NCI-H82 (cell line): ENCODE measurements at regions not wholly inside any gene's neighbourhood (a gene's known extent, or its start where the extent isn't known, plus 50 kb on each side); places are given as distances from the start of the nearest gene placed in this dataset.
A peak's percentile ranks its signal among the peaks of the same experiment; 100 is the strongest.

ENCODE experiments used
- DNase-seq: peaks from one replicate; lab custom pipeline; 2025; lab: John Stamatoyannopoulos, UW

DNA sequence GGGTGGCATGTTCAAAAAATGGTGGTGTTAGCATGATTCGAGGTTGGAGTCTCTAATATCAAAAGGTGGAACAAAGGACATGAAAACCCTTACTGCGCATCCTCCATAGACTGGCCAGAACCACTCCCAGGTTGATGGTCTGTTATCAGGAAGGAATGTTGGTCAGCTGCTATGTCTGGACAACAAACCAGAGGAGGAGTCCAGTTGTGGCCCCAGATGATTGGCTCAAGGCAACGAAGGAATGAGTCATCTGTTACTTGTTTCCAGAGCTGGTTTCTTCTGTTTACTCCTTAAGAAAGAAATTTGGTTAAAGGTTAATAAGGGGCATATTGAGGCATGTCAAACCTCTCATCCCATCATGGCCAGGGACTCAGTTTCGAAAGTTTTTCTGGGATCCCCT, 56.8 kb upstream of the GRIA4 start:
- no peak for DNase-seq

DNA sequence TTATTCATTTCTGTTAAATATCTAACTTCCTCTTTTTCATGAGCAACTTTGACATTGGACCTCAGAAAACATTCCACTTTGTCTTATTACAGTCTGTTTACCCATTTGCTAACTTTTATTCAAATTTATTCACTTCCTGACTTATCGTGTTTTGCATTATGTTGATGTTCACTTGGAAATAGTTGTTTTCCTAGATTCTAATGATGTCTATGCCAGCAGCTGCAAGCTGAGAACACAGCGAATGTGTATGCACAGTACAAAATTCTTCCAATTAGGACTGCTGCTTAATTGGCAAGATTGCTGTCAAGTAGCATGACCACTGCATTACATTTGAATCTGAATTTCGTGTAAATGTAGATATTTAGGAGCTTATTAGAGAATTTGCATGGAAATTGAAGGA, 61.5 kb upstream of the GRIA4 start:
- no peak for DNase-seq

DNA sequence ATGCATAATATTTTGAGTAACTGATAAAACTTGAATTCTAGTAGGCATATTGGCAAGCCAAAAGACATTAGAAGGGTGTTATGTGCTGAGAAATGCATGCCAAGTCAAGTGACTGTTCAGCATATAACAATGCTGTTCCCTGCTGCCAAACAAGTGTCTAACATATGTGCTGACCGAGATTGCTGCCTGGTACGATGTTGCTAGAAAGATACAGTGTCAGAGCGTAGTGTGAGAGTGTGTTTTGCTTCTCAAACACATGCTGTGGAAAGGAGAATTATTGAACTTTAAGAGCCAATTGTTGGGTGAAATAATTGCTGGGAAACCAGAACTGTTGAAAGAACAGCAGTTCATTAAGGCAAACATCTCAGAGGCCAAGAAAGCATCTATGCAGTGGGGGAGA, 71.3 kb upstream of the GRIA4 start:
- DNase-seq = no peak

DNA sequence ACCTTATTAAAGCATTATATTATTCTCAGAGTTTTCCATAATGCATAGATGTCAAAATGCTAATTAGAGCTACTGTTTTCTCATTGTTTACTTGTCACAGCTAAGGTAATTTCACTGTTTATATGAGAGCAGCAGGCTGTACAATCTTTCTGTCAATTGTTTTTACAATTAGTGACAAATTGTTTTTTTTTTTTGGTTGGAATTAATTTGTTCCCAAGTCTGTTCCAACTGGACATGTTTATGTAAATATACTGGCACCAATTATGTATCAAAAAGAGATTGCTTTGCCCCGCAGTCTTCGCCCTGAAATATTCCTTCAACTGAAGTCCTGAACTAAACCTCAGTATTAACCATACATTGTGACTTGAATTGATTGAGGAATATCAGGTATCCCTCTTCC, 72.3 kb upstream of the GRIA4 start:
- no peak for DNase-seq

DNA sequence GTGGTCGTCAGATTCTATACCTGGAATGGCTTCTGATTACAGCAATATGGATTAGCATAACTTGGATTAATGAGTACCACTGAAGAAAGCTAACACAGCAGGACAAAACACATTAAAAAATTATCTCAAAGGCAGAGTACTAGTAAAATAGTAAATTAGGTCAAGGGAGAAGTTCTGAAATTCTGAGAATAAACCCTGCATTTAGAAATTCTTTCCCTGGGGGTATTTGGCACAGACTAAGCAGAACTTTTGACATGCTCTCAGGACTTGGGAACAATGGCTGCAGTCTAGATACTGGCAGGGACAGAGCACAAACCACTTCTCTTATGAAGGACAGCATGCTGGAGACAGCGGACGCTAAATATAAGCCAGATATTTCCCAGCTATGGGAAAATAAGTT, 85.6 kb upstream of the GRIA4 start:
- DNase-seq = no peak

DNA sequence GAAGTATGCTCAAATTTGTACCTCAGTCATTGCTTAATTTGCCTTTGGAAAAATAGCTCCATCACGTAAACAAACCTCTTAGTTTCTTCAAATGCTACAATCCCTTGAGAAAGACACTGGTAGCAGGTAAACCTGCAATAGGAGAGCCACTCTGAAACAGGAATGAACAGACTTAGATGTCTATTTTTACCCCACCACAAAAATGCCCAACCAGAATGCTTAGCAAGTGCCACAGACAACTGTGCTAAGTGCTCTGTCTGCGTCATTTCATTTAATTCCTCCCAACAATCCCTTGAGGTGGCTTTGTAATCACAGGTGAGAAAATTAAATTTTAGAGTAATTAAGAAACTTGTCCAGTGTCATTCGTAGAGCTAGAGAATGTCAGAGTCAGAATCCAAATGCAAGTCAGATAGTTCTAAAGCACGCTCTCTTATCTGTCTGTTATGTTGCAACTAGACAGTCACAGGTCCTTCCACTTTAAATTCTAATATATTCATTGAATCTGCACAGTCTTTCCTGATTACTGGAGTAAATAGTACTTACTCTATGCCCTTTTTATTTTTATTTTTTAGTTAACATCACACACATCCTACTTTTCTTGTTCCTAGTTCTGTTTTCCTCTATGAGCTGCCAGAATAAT, 89.0 kb upstream of the GRIA4 start:
- no peak for DNase-seq

DNA sequence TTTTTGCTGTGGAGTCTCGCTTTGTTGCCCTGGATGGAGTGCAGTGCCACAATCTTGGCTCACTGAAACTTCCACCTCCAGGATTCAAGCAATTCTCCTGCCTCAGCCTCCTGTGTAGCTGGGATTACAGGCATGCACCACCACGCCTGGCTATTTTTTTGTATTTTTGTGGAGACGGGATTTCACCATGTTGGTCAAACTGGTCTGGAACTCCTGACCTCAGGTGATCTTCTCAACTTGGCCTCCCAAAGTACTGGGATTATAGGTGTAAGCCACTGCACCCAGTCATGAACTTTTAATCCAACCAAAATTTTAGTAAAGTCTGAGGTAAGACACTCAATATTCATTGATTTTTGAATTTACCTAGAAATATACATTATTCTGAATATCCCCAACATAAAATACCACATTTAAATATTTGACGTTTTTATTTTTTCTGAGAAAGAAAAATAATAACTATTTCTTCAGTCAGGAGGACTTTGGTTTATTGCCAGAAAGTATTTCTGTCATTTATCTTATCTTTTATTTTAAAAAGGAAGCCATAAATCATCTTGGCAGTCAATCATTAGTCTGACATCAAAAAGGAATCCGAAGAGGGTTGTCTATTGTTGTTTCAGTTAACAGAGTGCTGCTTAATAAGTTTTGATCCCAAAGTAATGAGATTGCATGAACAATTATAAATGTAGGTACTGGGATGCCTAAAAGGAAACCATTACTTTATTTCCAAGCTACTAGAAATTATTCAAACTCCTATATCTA, 102.2 kb upstream of the GRIA4 start:
- no peak for DNase-seq

DNA sequence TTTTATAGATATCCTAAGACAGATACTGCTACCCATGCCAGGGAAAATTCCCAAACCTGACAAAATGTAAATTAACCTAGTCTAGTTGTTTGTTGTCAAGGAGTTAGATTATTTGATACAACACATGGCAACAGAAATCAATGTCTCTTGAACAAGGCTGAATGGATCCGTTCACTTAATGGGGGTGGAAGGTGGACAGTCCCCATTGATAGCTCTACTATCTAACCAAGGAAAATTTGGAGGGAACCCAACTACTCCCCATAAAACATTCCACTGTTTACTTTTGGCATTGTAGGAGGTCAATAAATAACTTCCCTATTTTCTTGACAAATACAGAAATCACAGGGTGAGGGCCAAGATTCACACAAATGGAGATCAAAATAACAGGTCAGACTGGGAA, 117.9 kb upstream of the GRIA4 start:
- no peak for DNase-seq

DNA sequence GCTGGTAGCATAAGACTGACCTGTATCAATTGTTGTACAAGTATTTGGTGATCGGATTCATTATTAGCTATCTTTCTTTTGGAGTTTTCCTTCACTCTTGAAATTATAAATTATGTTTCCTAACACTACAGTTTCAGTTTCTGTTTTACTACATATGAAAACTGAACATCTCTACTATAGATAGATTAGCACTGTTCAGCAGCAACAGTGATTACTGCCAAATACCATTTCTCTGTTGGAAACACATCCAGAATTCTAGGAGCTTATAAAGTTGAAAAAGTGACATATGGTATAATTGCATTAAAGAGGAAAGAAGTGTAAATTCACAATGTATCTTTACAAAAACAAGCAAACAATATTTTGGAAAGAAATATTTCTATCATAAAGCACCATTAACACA, 118.5 kb upstream of the GRIA4 start:
- DNase-seq = no peak

DNA sequence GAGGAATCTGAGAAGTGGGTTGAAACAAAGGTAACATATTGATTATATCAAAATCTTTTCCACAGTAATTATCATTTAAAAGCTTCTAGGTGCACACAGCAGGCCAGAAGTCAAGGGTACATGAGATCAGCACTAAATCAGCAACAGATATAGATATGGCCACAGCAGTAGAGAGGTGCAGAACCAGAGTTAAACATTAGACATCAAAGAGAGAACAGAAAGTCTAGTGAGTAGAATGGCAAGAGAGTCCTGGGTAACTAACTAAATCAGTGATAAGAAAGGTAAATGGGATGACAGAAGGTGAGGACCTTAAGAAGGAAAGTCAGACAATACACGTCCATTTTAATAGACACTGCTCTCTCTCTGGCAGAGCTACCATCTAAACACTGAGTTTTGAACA, 119.5 kb upstream of the GRIA4 start:
- DNase-seq = no peak

DNA sequence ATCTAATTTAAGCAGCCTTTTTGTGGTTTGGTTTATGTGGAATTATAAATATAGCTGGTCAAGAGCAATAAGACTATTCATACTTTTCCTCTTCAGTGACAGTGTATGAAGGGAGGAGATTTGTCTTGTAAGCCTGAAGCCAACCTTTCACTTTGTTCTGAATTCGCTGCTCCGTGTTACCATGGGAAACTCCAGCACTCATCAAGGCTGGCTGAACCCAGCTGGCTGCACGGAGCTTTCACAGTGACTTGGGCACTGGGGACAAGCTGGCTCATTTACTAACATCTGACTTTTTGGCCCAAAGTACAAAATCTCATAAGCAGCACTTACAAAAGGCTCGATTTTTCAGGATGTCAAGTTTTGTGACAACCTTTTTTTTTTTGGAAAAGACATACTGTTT, 120.4 kb upstream of the GRIA4 start:
- no peak for DNase-seq

DNA sequence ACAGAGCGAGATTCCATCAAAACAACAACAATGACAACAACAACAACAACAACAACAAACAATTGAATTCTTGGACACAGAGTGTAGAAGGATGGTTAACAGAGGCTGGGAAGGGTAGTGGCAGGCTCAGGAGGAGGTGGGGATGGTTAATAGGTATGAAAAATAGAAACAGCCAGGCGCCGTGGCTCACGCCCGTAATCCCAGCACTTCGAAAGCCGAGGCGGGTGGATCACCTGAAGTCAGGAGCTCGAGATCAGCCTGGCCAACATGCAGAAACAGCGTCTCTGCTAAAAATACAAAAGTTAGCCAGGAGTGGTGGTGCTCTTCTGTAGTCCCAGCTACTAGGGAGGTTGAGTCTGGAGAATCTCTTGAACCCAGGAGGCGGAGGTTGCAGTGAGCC, 122.9 kb upstream of the GRIA4 start:
- DNase-seq = no peak

DNA sequence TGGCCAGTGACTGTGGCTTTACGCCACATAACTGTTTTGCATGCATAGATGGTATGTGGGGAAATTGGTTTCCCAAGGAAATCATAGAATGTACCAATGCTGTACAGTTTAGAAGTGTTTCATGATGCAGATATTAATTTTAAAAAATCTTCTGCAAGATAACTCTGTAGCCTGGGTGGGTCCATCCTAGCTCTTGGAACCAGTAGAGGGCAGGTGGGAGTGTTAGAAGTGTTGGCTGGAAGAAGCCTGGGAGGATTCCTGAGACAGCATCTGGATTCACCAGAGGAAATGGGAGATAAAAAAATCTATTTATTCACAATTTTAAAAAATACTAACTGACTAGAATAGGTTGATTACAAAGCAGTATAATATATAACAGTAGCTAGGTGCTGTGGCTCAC, 139.9 kb upstream of the GRIA4 start:
- DNase-seq = no peak

DNA sequence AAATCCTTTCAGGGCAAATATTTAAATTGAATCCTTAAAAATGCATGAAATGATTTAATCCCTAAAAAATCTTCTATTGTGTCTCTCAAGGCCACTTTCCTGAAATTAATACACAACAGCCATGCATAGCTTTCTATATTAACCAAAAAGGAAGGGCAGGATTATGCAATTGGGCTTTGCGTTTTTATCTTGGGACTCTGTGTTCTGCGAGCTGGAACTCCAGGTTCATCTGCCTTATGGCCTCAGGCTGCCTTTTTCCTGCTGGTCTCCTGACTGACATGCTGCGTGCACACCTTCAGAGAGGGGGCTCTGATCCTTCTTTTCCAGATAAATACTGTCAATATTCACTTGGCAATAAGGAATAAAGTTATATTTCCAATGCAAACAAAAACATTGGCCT, 141.7 kb upstream of the GRIA4 start:
- no peak for DNase-seq

DNA sequence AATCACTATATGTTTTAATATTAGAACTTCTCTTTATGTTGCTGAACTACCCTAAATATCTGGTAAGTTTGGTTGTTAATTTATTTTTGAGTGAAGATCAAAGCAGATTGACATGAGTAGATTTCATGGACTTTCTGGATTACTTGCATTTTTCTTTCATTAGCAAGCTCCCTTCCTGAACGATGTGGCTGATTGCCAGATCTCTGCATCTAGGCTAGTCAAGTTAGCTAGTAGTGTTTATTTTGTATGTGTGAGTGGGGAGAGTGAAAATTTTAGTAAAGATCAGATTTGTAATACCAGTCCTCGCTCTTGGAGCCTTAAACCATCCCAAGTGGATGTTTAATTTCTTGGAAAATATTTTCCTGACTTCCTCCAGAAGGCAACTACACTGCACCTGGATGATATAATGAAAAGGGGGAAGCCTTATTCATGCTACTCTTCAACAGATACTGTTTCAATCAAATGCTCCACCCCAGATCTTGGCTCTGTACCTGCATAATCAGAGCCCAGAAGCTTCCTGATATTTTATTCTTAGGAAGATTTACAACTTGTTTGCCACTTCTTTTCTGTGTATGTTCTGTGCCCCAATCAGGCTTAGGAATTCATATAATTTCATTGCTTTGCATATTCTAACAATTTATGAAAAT, 143.2 kb upstream of the GRIA4 start:
- DNase-seq = no peak

DNA sequence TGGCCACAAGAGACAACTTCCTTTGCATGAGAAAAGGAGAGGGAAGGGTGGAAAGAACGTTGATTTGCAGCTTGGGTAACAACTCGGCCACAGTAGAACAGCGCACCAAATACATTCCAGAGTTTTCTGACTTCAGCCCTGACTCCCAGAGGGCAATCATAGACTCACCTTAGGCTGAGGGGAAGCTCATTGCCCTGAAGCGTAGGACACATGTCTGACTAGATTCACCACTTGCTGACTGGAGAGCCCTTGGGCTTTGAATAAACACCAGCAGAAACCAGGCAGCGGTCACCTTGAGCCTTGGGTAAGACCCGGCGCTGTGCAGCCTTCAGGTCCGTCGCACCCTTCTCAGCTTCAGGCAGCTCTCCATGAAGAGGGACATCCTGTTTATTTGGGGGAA, 151.8 kb upstream of the GRIA4 start:
- DNase-seq = no peak

DNA sequence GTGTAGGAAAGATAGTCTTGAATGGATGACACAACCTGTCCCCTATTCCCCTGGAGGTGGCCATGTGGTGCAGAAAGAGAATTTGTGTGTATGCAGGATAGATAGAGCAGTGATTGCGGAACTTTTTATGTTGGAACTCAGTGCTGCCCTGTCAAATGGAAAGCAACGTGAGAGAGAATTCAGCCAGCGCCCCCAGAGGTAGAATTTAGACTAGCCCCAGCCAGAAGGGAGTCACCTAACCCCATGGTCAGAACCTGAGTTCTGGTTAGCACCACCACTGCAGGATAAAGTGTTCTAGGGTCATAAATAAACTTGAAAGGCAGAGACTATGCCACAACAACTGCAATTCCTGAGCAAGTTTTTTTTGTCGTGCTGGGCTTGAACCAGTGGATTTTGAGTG, 152.9 kb upstream of the GRIA4 start:
- DNase-seq = peak; percentile 7

DNA sequence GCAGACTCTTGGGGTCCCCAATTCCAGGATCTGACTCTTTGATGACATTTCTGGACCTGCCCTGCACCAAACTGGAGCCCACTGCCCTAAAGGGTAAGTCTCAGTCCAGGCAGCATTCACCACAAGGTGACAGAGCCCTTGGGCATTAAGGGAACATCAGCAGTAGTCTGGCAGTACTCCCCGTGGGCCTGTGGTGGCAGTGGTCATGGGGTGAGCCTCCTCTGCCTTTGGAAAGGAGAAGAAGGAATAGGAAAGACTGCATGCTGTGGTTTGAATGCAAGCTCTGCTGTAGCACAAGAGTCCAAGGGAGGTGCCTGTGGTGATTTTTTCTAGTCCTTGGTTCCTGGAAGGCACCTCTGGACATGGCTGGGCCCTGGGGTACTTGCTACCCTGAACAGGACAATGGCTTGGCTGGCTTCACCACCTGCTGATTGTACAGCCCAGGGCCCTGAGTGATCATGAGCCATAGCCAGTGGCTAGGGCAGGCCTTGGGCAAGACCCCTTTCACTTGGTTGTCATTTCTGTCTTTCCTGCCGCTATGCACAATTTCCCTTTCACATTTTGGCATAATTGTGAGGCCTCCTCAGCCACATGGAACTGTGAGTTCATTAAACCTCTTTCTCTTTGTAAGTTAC, 160.7 kb upstream of the GRIA4 start:
- no peak for DNase-seq

DNA sequence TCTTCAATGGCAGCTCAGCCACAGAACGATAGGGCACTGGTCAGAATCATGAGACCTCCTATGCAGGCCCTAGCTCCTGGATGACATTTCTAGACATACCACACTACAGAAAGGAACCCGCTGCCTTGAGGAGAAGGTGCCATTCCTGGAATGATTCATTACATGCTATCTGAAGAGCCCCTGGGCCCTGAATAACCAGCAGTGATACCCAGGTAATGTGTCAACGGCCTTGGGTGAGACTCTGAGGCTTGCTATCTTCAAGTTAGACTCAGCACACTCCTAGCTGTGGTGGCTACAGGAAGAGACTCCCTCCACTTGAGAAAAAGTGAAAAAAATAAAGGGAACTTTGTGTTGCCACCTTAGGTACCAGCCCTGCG, 161.2 kb upstream of the GRIA4 start:
- DNase-seq = no peak

DNA sequence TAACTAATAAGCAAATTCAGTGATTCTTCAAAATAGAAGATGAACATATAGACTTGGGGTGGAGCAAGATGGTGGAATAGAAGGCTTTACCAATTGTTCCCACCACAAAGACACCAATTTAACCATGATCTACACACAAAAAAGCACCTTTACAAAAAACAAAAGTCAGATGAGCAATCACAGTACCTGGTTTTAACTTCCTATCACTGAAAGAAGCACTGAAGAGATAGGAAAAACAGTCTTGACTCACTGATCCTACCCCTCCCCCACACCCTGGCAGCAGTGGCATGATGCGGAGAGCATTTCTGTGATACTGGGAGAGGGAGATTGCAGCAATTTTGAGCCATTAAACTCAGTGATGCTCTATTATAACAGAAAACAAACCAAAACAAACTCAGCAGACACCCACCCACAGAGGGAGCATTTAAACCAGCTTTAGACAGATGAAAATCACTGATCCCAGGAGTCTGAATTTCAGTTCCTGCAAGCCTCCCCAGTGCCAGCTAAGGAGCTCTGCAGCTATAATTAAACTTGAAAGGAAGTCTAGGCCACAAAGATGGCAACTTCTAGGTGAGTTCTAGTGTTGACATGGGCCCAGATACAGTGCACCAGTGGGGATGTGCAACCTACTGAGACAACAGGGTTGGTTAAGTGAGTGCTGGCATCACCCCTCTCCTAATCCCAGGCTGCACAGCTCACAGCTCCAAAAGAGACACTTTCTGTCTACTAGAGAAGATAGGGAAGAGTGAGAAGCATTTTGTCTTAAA, 161.8 kb upstream of the GRIA4 start:
- DNase-seq = no peak

DNA sequence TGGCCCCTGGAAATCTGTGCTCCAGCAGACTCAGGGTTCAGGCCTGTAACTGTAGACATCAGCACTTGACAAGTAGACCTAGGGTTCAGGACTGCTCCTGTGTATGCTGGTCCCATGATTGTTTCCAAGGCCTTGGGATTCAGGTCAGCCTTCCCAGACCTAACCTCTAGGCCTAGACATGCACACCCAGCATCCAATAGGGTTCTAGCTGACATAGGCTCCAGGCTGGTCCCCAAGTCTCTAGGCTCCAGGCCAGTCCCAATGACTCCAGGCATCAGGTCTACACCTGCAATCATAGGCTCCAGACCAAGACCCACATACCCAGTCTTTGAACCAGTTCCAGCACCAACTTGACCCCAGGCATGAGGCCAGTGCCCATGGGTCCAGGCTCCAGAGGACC, 166.2 kb upstream of the GRIA4 start:
- no peak for DNase-seq

DNA sequence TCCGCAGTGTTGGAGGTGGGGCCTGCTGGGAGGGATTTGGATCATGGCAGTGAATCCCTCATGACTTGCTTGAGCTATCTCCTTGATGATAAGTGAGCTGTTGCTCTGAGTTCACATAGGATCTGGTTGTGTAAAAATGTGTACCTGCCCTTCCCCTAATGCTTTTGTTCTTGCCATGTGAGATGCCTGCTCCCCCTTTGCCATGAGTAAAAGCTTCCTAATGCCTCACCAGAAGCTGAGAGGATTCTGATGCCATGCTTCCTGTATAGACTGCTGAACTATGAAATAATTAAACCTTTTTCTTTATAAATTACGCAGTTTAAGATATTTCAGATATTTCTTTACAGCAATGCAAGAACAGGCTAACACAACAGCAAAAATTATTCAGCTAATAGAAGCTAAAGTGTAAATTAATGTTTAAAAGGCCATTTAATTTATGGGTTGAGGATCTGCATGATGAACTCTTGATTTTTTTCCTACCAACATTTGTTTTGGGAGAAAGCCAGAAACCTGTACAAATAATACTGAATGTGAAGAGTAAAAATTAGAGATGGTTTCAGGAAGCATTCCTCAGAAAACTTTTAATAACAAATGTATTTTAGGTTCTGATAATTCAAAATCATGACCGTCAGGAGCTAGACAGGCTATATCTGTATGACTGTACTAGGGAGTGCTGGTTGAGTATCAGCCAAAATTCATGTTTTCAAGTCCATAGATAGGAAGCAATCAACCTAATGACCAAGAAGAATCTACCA, 177.5 kb upstream of the GRIA4 start:
- DNase-seq = peak; percentile 12
